ENCODE measurements at regions not wholly inside any gene's neighbourhood (a gene's known extent, or its start where the extent isn't known, plus 50 kb on each side); places are given as distances from the start of the nearest gene placed in this dataset.
A peak's percentile ranks its signal among the peaks of the same experiment; 100 is the strongest.

- no peak overlapping the region for H3K4me2 ChIP-seq
- H2AFZ ChIP-seq (ENCODE audit: low read depth): no peak overlapping the region
- no peak for TF ChIP-seq CHD2 (IDR thresholded peaks at IDR 0.05; ENCODE audit: low read length, partially characterized antibody)
- no peak for TF ChIP-seq GATA2 (CRISPR knock-in tag; IDR thresholded peaks at IDR 0.05)
- TF ChIP-seq JUND (IDR thresholded peaks at IDR 0.05): no peak
- TF ChIP-seq, protein P1, sequence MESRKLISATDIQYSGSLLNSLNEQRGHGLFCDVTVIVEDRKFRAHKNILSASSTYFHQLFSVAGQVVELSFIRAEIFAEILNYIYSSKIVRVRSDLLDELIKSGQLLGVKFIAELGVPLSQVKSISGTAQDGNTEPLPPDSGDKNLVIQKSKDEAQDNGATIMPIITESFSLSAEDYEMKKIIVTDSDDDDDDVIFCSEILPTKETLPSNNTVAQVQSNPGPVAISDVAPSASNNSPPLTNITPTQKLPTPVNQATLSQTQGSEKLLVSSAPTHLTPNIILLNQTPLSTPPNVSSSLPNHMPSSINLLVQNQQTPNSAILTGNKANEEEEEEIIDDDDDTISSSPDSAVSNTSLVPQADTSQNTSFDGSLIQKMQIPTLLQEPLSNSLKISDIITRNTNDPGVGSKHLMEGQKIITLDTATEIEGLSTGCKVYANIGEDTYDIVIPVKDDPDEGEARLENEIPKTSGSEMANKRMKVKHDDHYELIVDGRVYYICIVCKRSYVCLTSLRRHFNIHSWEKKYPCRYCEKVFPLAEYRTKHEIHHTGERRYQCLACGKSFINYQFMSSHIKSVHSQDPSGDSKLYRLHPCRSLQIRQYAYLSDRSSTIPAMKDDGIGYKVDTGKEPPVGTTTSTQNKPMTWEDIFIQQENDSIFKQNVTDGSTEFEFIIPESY (IDR thresholded peaks at IDR 0.05; ENCODE audit: borderline replicate concordance, low read depth): no peak
- TF ChIP-seq MAX (IDR thresholded peaks at IDR 0.05; ENCODE audit: low read depth): no peak
- no peak for TF ChIP-seq MEF2A (IDR thresholded peaks at IDR 0.05; ENCODE audit: borderline replicate concordance, low read depth)
- TF ChIP-seq NFIC (IDR thresholded peaks at IDR 0.05; ENCODE audit: borderline replicate concordance): no peak
- TF ChIP-seq NRF1 (IDR thresholded peaks at IDR 0.05; ENCODE audit: low read depth, low read length): no peak
- no peaks in the 10 kb centered on the region for H3K27me3 ChIP-seq (ENCODE audit: insufficient read depth)
- DNase-seq: no peak
- no peak overlapping the region for H3K4me3 ChIP-seq (ENCODE audit: low read depth in 2 of 2, low read length in 1 of 2)
- POLR2A ChIA-PET: no interaction called here
- no peak overlapping the region for H3K9ac ChIP-seq
- no peaks in the 10 kb centered on the region for H3K9me3 ChIP-seq
- H4K20me1 ChIP-seq (ENCODE audit: insufficient read depth): no peaks in the 10 kb centered on the region
- WGBS (ENCODE audit: low lambda C conversion rate): 41% methylated on average over 4 of the region's 4 CpGs
- H3K27ac ChIP-seq (ENCODE audit: low read depth in 2 of 2, low read length in 1 of 2): no peak overlapping the region
- CTCF ChIA-PET: interaction anchor here (1.0 kb wide), 1 partner anchor 71 kb away, joined by 3 read pairs; no protein-coding TSS in a partner anchor
- no peaks in the 10 kb centered on the region for H3F3A ChIP-seq (replicated peaks; ENCODE audit: insufficient read depth)
- no peaks in the 10 kb centered on the region; a peak in 1 of 4 replicates for H3K4me1 ChIP-seq (ENCODE audit: control insufficient read depth in 1 of 2, insufficient read depth in 2 of 2, low read depth in 1 of 2, low read length in 1 of 2)
- no peaks in the 10 kb centered on the region for H3K36me3 ChIP-seq (replicated peaks in 1 of 2; ENCODE audit: control insufficient read depth in 1 of 2, insufficient read depth in 2 of 2, low read length in 1 of 2)
- no peaks in the 10 kb centered on the region for H3K79me2 ChIP-seq (ENCODE audit: insufficient read depth)
- H3K9me2 ChIP-seq: no peaks in the 10 kb centered on the region
Observed at GRCh38 chr11:127564810-127565209, 564.2 kb upstream of the KIRREL3 start.

DNA sequence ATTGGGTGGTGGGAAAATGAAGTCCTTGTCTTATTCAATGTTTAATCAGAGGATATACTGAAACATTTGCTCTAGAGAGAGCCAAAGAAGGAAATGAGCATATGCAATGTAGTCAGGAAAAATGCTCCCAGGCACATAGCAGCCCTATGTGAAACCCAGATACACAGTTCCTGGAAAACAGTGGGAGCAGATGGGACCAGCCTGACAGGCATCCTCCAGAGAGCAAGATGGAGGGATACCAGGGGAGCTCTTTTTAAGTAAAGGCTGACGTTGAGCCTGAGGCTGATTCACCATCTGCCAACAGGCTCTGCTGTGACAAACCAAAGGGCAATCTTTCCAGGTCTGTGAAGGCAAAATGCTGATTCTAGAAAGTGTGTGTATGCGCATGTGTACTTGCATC lies 559.4 kb upstream of the KIRREL3 start:
- Histone ChIP-seq H3K4me2 (no peak overlapping the region), H3K79me2 (ENCODE audit: insufficient read depth) (no peaks in the 10 kb centered on the region), H2AFZ (ENCODE audit: low read depth) (no peak overlapping the region), H3K9me2 (no peaks in the 10 kb centered on the region), H3K4me3 (ENCODE audit: low read depth in 2 of 2, low read length in 1 of 2) (no peak overlapping the region), H3K4me1 (ENCODE audit: control insufficient read depth in 1 of 2, insufficient read depth in 2 of 2, low read depth in 1 of 2, low read length in 1 of 2) (no peaks in the 10 kb centered on the region; a peak in 1 of 4 replicates), H3F3A (replicated peaks; ENCODE audit: insufficient read depth) (no peaks in the 10 kb centered on the region), H3K27me3 (ENCODE audit: insufficient read depth) (no peaks in the 10 kb centered on the region), H4K20me1 (ENCODE audit: insufficient read depth) (no peaks in the 10 kb centered on the region), H3K9me3 (no peaks in the 10 kb centered on the region), H3K9ac (no peak overlapping the region), H3K36me3 (replicated peaks in 1 of 2; ENCODE audit: control insufficient read depth in 1 of 2, insufficient read depth in 2 of 2, low read length in 1 of 2) (no peaks in the 10 kb centered on the region), H3K27ac (ENCODE audit: low read depth in 2 of 2, low read length in 1 of 2) (no peak overlapping the region)
- peak; percentile 1 for DNase-seq
- 0% methylated on average over 2 of the region's 2 CpGs for WGBS (ENCODE audit: low lambda C conversion rate)
- CTCF ChIA-PET: no interaction called here
- POLR2A ChIA-PET: no interaction called here
- TF ChIP-seq FOXM1 (IDR thresholded peaks at IDR 0.05; ENCODE audit: low read depth) (no peak), RCOR1 (IDR thresholded peaks at IDR 0.05; ENCODE audit: low read length) (no peak), TCF12 (IDR thresholded peaks at IDR 0.05) (no peak)
- TF ChIP-seq, protein P1 (IDR thresholded peaks at IDR 0.05; ENCODE audit: borderline replicate concordance, low read depth): no peak

Data from SK-N-SH (cell line).